Activated T-helper 2 cell treated with anti-CD3 and anti-CD28 coated beads, Interferon-gamma antibody, Interleukin-2, Interleukin-4, amounts not matched to agents 10 μg/mL and 5 μg/mL and 100 μg/mL, durations not matched to agents 14 hours and 24 hours and 36 hours (primary cell): ENCODE measurements at regions not wholly inside any gene's neighbourhood (a gene's known extent, or its start where the extent isn't known, plus 50 kb on each side); places are given as distances from the start of the nearest gene placed in this dataset.

Experiments used
- DNase-seq: peaks from one replicate; pipeline ENCODE4 v3.0.0; 2021; ENCODE audit warnings: low spot score
- H3K27ac Mint-ChIP-seq: one replicate; pipeline ENCODE4 v1.8.0; 2021; ENCODE audit warnings: mixed read lengths
- H3K27me3 Mint-ChIP-seq: one replicate; pipeline ENCODE4 v1.8.0; 2021; ENCODE audit warnings: low read depth, mixed read lengths
- H3K36me3 Mint-ChIP-seq: one replicate; pipeline ENCODE4 v1.8.0; 2021; ENCODE audit warnings: low read depth, mixed read lengths
- H3K4me1 Mint-ChIP-seq: one replicate; pipeline ENCODE4 v1.8.0; 2021; ENCODE audit warnings: low read depth, mixed read lengths
- H3K4me3 Mint-ChIP-seq: one replicate; pipeline ENCODE4 v1.8.0; 2021; ENCODE audit warnings: low read depth, mild to moderate bottlenecking, moderate library complexity, mixed read lengths
- H3K9me3 Mint-ChIP-seq: one replicate; pipeline ENCODE4 v1.8.0; 2021; ENCODE audit warnings: mixed read lengths
- intact Hi-C: fragments of 100-400 bp; cut with micrococcal nuclease; formaldehyde crosslinking; loops from one replicate; pipeline ENCODE4 v1.15.1; 2023

GRCh38 chr2:217418090-217418489, 558.2 kb upstream of the TNP1 start:
- intact Hi-C loops, result no loop called here

DNA sequence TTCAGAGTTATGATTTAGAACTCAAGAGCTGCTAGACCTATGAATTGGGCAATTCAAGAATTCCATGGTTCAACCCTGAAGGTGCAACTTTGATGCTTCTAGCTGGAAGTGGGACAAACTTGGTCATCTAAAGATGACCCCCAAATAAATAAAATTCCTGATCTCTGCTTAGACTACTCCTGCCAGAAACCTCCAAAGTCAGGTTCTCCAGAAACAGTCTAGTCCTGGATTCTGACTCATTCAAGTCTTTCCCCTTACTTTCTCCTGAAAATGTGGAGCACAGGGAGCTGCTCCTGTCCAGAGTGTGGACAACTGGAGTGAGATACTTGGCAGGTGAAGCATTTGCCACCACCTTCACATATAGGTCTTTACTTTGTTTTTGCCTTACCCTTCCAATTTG, 557.7 kb upstream of the TNP1 start:
- no peak overlapping the region for H3K27ac Mint-ChIP-seq
- no peaks in the 10 kb centered on the region for H3K36me3 Mint-ChIP-seq
- no peaks in the 10 kb centered on the region for H3K4me1 Mint-ChIP-seq
- intact Hi-C loops, result no loop called here
- peaks cover 12% of the 10 kb centered on the region for H3K27me3 Mint-ChIP-seq
- H3K9me3 Mint-ChIP-seq, result no peaks in the 10 kb centered on the region
- DNase-seq, result no peak
- H3K4me3 Mint-ChIP-seq, result no peak overlapping the region

More at GRCh38 chr2:217418090-217418489, 558.2 kb upstream of the TNP1 start:
- Mint-ChIP-seq H3K27me3 (peaks cover 12% of the 10 kb centered on the region), H3K27ac (no peak overlapping the region), H3K36me3 (no peaks in the 10 kb centered on the region), H3K4me3 (no peak overlapping the region), H3K9me3 (no peaks in the 10 kb centered on the region), H3K4me1 (no peaks in the 10 kb centered on the region)
- no peak for DNase-seq

DNA sequence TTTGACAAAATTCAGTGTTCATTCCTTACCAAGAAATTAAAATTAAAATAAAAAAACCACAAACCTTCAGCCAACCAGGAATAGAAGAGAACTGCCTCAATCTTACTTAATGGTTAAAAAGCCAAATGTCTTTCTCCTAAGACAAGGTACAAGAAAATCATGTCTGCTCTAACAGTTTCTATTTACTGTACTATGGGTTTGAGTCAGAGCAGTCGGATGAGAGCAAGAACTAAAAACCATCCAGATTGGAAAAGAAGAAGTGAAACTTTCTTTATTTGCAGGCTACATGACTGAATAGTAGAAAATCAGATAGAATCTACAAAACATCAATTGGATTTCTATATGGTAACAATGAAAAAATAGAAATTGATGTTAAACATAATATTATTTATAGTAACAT, 555.5 kb upstream of the TNP1 start:
- no peaks in the 10 kb centered on the region for H3K4me1 Mint-ChIP-seq
- intact Hi-C loops, result no loop called here
- H3K27me3 Mint-ChIP-seq, result peaks cover 12% of the 10 kb centered on the region
- no peak overlapping the region for H3K27ac Mint-ChIP-seq
- DNase-seq, result no peak
- H3K36me3 Mint-ChIP-seq, result no peaks in the 10 kb centered on the region
- H3K9me3 Mint-ChIP-seq, result no peaks in the 10 kb centered on the region
- no peak overlapping the region for H3K4me3 Mint-ChIP-seq

DNA sequence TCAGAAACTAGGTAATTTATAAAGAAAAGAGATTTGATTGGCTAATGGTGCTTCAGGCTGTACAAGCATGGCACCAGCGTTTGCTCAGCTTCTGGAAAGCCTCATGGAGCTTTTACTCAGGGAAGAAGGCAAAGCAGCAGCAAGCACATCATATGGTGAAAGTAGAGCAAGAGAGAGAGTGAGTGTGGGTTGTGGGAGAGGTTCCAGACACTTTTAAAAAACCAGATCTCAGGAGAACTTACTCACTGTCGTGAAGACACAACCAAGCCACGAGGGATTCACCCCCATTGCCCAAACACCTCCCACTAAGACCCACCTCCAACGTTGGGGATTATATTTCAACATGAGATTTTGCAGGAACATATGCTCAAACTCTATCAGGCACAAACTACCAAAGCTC, 554.6 kb upstream of the TNP1 start:
- H3K4me3 Mint-ChIP-seq, result no peak overlapping the region
- H3K27ac Mint-ChIP-seq, result no peak overlapping the region

DNA sequence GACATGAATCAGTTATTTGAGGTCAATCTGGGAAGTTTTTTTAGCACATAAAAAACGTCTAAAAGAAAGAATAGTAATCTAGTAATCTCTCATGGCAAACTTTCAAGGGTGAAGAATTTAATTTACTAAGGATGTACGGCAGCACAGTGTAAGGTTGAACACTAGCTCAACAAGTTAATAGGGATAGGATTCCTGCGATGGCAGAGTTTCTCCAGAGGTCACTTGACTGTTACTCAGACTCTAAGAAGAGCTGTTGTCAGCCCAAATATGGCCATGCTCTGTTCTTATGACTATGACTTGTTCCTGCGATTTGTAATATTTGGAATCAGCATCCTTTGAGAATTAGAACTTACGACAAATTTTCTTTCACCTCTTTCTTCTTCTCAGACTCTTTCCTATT, 553.3 kb upstream of the TNP1 start:
- DNase-seq, result no peak
- Mint-ChIP-seq H3K9me3 (no peaks in the 10 kb centered on the region), H3K36me3 (no peaks in the 10 kb centered on the region), H3K27ac (no peak overlapping the region), H3K4me3 (no peak overlapping the region), H3K27me3 (peaks cover 7% of the 10 kb centered on the region), H3K4me1 (no peaks in the 10 kb centered on the region)
- intact Hi-C loops, result no loop called here

More for the DNA sequence above, 554.6 kb upstream of the TNP1 start:
- Mint-ChIP-seq H3K4me1 (no peaks in the 10 kb centered on the region), H3K36me3 (no peaks in the 10 kb centered on the region), H3K9me3 (no peaks in the 10 kb centered on the region), H3K27me3 (peaks cover 12% of the 10 kb centered on the region)
- intact Hi-C loops, result no loop called here
- no peak for DNase-seq

DNA sequence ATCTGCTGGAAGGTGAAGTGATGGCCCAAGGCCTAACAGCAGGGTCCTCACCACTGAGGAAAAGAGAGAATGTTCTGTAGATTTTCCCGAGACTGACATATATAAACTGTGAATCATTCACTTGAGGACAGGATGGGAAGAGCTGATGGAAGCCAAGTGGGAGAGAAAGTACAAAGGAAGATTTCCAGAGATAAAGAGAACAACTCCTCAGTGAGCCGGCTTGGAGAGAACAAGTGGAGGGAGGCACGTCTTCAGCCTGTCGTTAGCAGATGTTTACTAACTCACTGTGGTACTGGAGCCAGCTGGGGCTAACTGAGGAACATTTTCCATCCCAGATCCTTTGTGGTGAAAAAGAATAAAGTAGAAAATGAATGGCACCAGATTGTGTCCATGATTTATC, 552.9 kb upstream of the TNP1 start:
- no peaks in the 10 kb centered on the region for H3K4me1 Mint-ChIP-seq
- DNase-seq, result no peak
- H3K4me3 Mint-ChIP-seq, result no peak overlapping the region
- H3K27ac Mint-ChIP-seq, result no peak overlapping the region
- intact Hi-C loops, result no loop called here
- H3K36me3 Mint-ChIP-seq, result no peaks in the 10 kb centered on the region
- peaks cover 6% of the 10 kb centered on the region for H3K27me3 Mint-ChIP-seq
- no peaks in the 10 kb centered on the region for H3K9me3 Mint-ChIP-seq

DNA sequence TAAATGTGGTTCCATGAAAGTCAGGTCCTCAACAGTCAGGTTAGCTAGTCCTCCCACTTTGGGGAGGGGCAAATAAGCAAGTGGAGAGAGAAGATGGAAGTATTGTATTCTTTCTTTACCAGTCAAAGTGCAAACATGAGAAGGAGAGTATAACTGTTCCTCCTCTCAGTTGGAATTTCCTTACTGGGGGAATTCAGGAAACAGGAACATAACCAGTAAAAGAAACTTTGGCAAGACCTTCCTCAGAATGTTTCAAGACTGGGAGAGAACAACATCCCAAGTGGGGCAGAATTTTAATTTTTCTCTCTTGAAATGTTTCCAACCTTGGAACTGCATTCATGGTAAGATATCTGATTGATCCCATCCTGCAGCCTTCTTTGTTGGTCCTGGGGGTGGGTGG, 552.4 kb upstream of the TNP1 start:
- Mint-ChIP-seq H3K27me3 (peaks cover 6% of the 10 kb centered on the region), H3K9me3 (no peaks in the 10 kb centered on the region), H3K27ac (no peak overlapping the region), H3K4me3 (no peak overlapping the region), H3K4me1 (no peaks in the 10 kb centered on the region), H3K36me3 (no peaks in the 10 kb centered on the region)
- intact Hi-C loops, result no loop called here
- no peak for DNase-seq

DNA sequence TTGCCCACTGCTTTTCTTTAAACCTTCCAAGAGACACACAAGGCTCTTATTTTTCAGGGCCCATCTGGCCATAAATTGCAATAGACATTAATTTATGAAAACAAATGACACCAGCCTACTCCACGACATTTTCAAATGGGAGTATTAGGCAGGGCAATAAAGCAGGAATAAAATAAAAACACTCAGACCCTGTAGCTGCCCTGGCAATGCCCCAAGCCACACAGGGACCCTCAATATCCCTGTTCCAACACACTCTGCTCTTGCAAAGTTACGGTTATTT, 550.8 kb upstream of the TNP1 start:
- Mint-ChIP-seq H3K4me1 (no peaks in the 10 kb centered on the region), H3K27ac (no peak overlapping the region), H3K27me3 (peaks cover 3% of the 10 kb centered on the region), H3K4me3 (no peak overlapping the region), H3K9me3 (no peaks in the 10 kb centered on the region), H3K36me3 (no peaks in the 10 kb centered on the region)
- no peak for DNase-seq
- intact Hi-C loops, result no loop called here

DNA sequence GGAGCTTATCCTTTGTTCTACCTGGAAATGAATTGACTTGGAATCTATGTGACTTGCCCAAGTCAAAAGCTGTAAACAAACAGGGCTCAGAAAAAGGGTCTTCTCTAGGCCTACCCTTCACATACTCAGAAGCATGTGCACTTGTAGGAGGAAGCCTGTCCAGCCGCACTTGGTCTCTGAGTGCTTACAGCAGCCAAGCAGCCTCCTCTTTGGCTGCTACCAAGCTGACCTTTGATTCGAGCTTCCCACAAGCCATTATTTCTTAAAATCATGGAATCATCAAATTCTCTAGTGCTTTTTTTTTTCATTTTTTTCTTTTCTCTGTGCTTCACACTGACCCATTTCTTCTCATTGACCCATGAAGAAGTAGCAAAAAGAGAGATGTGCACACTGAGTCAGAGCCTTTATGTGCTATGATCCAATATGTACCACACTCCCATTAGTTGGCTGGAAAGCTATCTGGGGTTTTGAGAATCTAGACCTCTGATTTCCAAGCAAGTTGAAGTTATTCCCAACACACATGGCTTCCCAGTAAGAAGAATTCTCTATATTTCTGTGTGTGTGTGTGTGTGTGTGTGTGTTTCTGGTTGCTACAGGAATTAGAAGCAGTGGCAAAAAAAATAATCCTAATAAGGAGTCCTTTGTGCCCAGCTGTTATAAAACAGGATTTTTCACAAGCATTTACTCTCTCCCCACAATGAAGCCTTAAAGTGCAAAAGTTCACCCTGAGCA, 550.3 kb upstream of the TNP1 start:
- Mint-ChIP-seq H3K27ac (no peak overlapping the region), H3K27me3 (peaks cover 3% of the 10 kb centered on the region), H3K36me3 (no peaks in the 10 kb centered on the region), H3K4me1 (no peaks in the 10 kb centered on the region), H3K9me3 (no peaks in the 10 kb centered on the region), H3K4me3 (no peak overlapping the region)
- no peak for DNase-seq
- intact Hi-C loops, result no loop called here

GRCh38 chr2:217407362-217407761, 547.5 kb upstream of the TNP1 start:
- no peaks in the 10 kb centered on the region for H3K9me3 Mint-ChIP-seq
- H3K4me1 Mint-ChIP-seq, result no peaks in the 10 kb centered on the region
- H3K4me3 Mint-ChIP-seq, result no peak overlapping the region
- DNase-seq, result no peak
- no peaks in the 10 kb centered on the region for H3K27me3 Mint-ChIP-seq
- intact Hi-C loops, result no loop called here
- H3K36me3 Mint-ChIP-seq, result no peaks in the 10 kb centered on the region
- no peak overlapping the region for H3K27ac Mint-ChIP-seq

DNA sequence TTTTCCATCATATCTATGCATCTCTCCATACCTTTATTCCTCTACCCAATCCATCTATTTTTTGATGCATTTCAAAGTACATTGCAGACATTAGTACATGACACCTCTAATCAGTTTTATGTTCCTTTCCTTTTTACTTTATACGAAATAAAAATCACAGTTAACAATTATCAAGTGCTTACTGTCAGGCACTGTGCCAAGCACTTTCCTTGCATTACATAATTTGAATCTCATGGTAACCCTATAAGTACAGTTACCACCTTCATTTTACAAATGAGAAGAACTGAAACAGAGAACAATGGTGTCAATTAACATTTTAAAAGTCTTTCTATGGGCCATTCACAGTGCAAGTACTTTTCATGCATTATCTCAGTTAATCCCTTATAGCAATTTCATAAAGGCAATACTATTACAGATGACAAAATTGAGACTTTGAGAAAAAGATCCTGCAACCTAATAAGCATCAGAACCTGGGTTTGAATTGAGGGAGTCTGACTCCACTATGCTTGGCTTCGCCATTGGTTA, 544.4 kb upstream of the TNP1 start:
- no peak overlapping the region for H3K27ac Mint-ChIP-seq
- intact Hi-C loops, result no loop called here
- no peak for DNase-seq
- no peaks in the 10 kb centered on the region for H3K36me3 Mint-ChIP-seq
- no peaks in the 10 kb centered on the region for H3K9me3 Mint-ChIP-seq
- H3K4me1 Mint-ChIP-seq, result peaks cover 2% of the 10 kb centered on the region
- H3K27me3 Mint-ChIP-seq, result no peaks in the 10 kb centered on the region
- no peak overlapping the region for H3K4me3 Mint-ChIP-seq

GRCh38 chr2:217402761-217403383, 543.0 kb upstream of the TNP1 start:
- no peak for DNase-seq
- no peaks in the 10 kb centered on the region for H3K36me3 Mint-ChIP-seq
- intact Hi-C loops, result no loop called here
- no peak overlapping the region for H3K4me3 Mint-ChIP-seq
- H3K27me3 Mint-ChIP-seq, result no peaks in the 10 kb centered on the region
- peaks cover 8% of the 10 kb centered on the region for H3K4me1 Mint-ChIP-seq
- no peak overlapping the region for H3K27ac Mint-ChIP-seq
- no peaks in the 10 kb centered on the region for H3K9me3 Mint-ChIP-seq

DNA sequence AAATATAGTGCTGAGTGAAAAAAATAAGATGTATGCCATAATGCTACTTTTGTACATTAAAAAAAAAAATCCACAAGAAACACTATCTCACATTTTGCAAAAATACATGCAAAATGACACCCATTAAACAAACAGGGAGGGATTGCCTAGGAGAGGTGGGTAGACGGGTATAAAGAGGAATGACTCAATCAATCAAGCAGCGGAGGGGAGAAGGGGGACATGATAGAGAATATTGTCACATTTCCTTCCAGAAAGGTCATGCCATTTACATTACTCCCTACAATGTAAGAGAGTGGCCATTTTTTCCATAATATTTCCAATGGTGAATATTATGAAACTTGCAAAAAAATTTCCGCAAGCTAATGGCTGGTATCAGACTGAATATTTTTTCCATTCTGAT, 542.3 kb upstream of the TNP1 start:
- no peak overlapping the region for H3K27ac Mint-ChIP-seq
- H3K36me3 Mint-ChIP-seq, result no peaks in the 10 kb centered on the region
- no peaks in the 10 kb centered on the region for H3K27me3 Mint-ChIP-seq
- H3K4me1 Mint-ChIP-seq, result peaks cover 8% of the 10 kb centered on the region
- DNase-seq, result no peak
- no peaks in the 10 kb centered on the region for H3K9me3 Mint-ChIP-seq
- no peak overlapping the region for H3K4me3 Mint-ChIP-seq
- intact Hi-C loops, result no loop called here
